Erythroblast (primary cell): ENCODE measurements at regions not wholly inside any gene's neighbourhood (a gene's known extent, or its start where the extent isn't known, plus 50 kb on each side); places are given as distances from the start of the nearest gene placed in this dataset.

Source experiments
- GATA1 ChIP-seq: IDR thresholded peaks from 2 replicates; pipeline ENCODE4 v1.6.1; 2011; ENCODE audit warnings: low read depth, mild to moderate bottlenecking, control low read depth, low read length, moderate library complexity
- POLR2A ChIP-seq: IDR thresholded peaks from 2 replicates; pipeline ENCODE4 v1.6.1; 2011; ENCODE audit warnings: mild to moderate bottlenecking, low read length

- TF ChIP-seq POLR2A (no peak), GATA1 (no peak)
Observed at GRCh38 chr2:226217191-226217590, 582.4 kb downstream of the IRS1 start.
